ENCODE measurements at regions not wholly inside any gene's neighbourhood (a gene's known extent, or its start where the extent isn't known, plus 50 kb on each side); places are given as distances from the start of the nearest gene placed in this dataset.

DNA sequence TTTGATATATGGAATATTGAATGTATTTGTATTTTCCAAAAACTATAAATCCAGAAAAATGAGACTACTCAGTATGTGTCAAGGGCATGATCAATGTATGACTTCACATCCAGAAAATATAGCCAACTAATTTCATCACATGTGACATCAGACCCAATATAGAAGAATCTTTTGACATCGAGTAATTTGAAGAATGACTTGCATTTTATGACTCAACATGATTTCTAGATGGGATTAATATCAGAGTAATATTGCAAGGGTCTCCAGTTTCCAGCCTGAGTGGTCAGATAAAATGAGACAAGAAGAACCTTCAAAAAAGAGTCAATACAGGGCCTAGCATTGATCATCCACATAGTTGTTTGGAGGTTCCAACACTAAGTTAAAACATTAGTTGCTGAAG, 467.5 kb upstream of the PAPPA start:
- H3K27me3 ChIP-seq (ENCODE audit: control insufficient read depth, insufficient read depth, low read length), result no peaks in the 10 kb centered on the region
- H3K4me3 ChIP-seq (ENCODE audit: low read depth in 2 of 2, low read length in 2 of 2), result no peak overlapping the region
- no peak for ATAC-seq
- intact Hi-C loops (cut with micrococcal nuclease; ENCODE audit: unreplicated experiment) (no loop called here), in situ Hi-C loops (cut with HindIII; ENCODE audit: low pct_unique_long_range_greater_than_20kb, low sequenced_read_pairs) (no loop called here)
- H3K36me3 ChIP-seq (ENCODE audit: control insufficient read depth, insufficient read depth, low read length), result no peaks in the 10 kb centered on the region
- no peaks in the 10 kb centered on the region for H3K4me1 ChIP-seq (ENCODE audit: control insufficient read depth, insufficient read depth, low read length)
- CTCF ChIA-PET, result no interaction called here
- H3K9me3 ChIP-seq (ENCODE audit: control insufficient read depth, insufficient read depth, low read depth, low read length), result no peaks in the 10 kb centered on the region
- BruUV-seq (replicated peaks), result no TSS peak
- DNase-seq (ENCODE audit: low read depth, low spot score), result no peak
- TF ChIP-seq SIN3A (IDR thresholded peaks at IDR 0.05; ENCODE audit: borderline replicate concordance, insufficient read depth, low read depth, low read length) (no peak), POLR2AphosphoS5 (IDR thresholded peaks at IDR 0.05; ENCODE audit: low read depth, low read length) (no peak), TCF7L2 (IDR thresholded peaks at IDR 0.05; ENCODE audit: low read depth, low read length) (no peak)
- TF ChIP-seq, protein P1, sequence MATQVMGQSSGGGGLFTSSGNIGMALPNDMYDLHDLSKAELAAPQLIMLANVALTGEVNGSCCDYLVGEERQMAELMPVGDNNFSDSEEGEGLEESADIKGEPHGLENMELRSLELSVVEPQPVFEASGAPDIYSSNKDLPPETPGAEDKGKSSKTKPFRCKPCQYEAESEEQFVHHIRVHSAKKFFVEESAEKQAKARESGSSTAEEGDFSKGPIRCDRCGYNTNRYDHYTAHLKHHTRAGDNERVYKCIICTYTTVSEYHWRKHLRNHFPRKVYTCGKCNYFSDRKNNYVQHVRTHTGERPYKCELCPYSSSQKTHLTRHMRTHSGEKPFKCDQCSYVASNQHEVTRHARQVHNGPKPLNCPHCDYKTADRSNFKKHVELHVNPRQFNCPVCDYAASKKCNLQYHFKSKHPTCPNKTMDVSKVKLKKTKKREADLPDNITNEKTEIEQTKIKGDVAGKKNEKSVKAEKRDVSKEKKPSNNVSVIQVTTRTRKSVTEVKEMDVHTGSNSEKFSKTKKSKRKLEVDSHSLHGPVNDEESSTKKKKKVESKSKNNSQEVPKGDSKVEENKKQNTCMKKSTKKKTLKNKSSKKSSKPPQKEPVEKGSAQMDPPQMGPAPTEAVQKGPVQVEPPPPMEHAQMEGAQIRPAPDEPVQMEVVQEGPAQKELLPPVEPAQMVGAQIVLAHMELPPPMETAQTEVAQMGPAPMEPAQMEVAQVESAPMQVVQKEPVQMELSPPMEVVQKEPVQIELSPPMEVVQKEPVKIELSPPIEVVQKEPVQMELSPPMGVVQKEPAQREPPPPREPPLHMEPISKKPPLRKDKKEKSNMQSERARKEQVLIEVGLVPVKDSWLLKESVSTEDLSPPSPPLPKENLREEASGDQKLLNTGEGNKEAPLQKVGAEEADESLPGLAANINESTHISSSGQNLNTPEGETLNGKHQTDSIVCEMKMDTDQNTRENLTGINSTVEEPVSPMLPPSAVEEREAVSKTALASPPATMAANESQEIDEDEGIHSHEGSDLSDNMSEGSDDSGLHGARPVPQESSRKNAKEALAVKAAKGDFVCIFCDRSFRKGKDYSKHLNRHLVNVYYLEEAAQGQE (IDR thresholded peaks at IDR 0.05; ENCODE audit: insufficient read depth in 1 of 2, low read depth in 2 of 2, low read length in 1 of 2), result no peak
- TF ChIP-seq, protein P2, sequence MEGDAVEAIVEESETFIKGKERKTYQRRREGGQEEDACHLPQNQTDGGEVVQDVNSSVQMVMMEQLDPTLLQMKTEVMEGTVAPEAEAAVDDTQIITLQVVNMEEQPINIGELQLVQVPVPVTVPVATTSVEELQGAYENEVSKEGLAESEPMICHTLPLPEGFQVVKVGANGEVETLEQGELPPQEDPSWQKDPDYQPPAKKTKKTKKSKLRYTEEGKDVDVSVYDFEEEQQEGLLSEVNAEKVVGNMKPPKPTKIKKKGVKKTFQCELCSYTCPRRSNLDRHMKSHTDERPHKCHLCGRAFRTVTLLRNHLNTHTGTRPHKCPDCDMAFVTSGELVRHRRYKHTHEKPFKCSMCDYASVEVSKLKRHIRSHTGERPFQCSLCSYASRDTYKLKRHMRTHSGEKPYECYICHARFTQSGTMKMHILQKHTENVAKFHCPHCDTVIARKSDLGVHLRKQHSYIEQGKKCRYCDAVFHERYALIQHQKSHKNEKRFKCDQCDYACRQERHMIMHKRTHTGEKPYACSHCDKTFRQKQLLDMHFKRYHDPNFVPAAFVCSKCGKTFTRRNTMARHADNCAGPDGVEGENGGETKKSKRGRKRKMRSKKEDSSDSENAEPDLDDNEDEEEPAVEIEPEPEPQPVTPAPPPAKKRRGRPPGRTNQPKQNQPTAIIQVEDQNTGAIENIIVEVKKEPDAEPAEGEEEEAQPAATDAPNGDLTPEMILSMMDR (IDR thresholded peaks at IDR 0.05), result no peak
- H3K27ac ChIP-seq (ENCODE audit: low read length), result no peak overlapping the region
- POLR2A ChIA-PET, result no interaction called here

DNA sequence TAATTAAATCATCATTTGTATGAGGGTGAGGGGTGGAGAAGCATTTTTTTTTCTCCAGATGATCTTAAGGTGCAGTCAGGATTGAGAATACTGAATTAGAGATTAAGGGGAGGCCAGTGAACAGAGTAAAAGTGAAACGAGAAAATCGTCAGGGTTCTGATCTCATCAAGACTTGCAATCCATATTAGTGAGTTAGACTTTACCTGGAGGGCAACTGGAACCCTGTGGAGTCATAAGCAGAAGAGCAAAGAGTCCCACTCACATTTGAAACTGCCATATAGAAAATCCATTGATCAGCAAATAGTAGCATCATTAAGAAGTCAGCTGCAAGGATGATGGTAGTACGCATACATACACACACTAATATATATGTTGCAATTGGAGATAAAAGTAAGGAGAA, 466.2 kb upstream of the PAPPA start:
- Histone ChIP-seq H3K9me3 (ENCODE audit: control insufficient read depth, insufficient read depth, low read depth, low read length) (no peaks in the 10 kb centered on the region), H3K36me3 (ENCODE audit: control insufficient read depth, insufficient read depth, low read length) (no peaks in the 10 kb centered on the region), H3K4me3 (ENCODE audit: low read depth in 2 of 2, low read length in 2 of 2) (no peak overlapping the region), H3K4me1 (ENCODE audit: control insufficient read depth, insufficient read depth, low read length) (no peaks in the 10 kb centered on the region), H3K27ac (ENCODE audit: low read length) (no peak overlapping the region), H3K27me3 (ENCODE audit: control insufficient read depth, insufficient read depth, low read length) (no peaks in the 10 kb centered on the region)
- DNase-seq (ENCODE audit: low read depth, low spot score) (no peak), ATAC-seq (no peak)
- intact Hi-C loops (cut with micrococcal nuclease; ENCODE audit: unreplicated experiment) (no loop called here), in situ Hi-C loops (cut with HindIII; ENCODE audit: low pct_unique_long_range_greater_than_20kb, low sequenced_read_pairs) (no loop called here)
- TF ChIP-seq SIN3A (IDR thresholded peaks at IDR 0.05; ENCODE audit: borderline replicate concordance, insufficient read depth, low read depth, low read length) (no peak), TCF7L2 (IDR thresholded peaks at IDR 0.05; ENCODE audit: low read depth, low read length) (no peak), POLR2AphosphoS5 (IDR thresholded peaks at IDR 0.05; ENCODE audit: low read depth, low read length) (no peak)
- TF ChIP-seq, protein P2 (IDR thresholded peaks at IDR 0.05), result no peak
- TF ChIP-seq, protein P1 (IDR thresholded peaks at IDR 0.05; ENCODE audit: insufficient read depth in 1 of 2, low read depth in 2 of 2, low read length in 1 of 2), result no peak
- ChIA-PET POLR2A (no interaction called here), CTCF (no interaction called here)
- no TSS peak for BruUV-seq (replicated peaks)
